T1000 (cell line): ENCODE measurements at regions not wholly inside any gene's neighbourhood (a gene's known extent, or its start where the extent isn't known, plus 50 kb on each side); places are given as distances from the start of the nearest gene placed in this dataset.

Source experiments
- DNase-seq: peaks from one replicate; lab custom pipeline; 2025; ENCODE audit warnings: mixed read lengths; lab: John Stamatoyannopoulos, UW

- no peak for DNase-seq
Measured at GRCh38 chr3:130839813-130840212, 54.1 kb upstream of the ATP2C1 start.

- no peak for DNase-seq
Measured at GRCh38 chr3:130841357-130841756, 52.5 kb upstream of the ATP2C1 start.

- no peak for DNase-seq
Measured at GRCh38 chr3:130843441-130843840, 50.4 kb upstream of the ATP2C1 start.
